22Rv1 (cell line): ENCODE measurements at regions not wholly inside any gene's neighbourhood (a gene's known extent, or its start where the extent isn't known, plus 50 kb on each side); places are given as distances from the start of the nearest gene placed in this dataset.

Experiments used
- H3K27ac ChIP-seq: fragments of 450-650 bp; 2 replicates; pipeline ENCODE4 v1.5.1; 2017
- CTCF ChIP-seq: fragments of 450-650 bp; IDR thresholded peaks from 2 replicates; pipeline ENCODE4 v1.5.1; 2017; ENCODE audit warnings: mild to moderate bottlenecking
- ZFX ChIP-seq: fragments of 450-650 bp; IDR thresholded peaks from 2 replicates; pipeline ENCODE4 v1.6.1; 2017; ENCODE audit warnings: antibody characterized with exemption, borderline replicate concordance

GRCh38 chrX:40316502-40316901, 218.7 kb upstream of the BCOR start:
- H3K27ac ChIP-seq: no peak overlapping the region
- TF ChIP-seq CTCF (no peak), ZFX (no peak)

GRCh38 chrX:40314070-40314469, 216.3 kb upstream of the BCOR start:
- H3K27ac ChIP-seq: no peak overlapping the region
- TF ChIP-seq CTCF: no peak

- TF ChIP-seq ZFX (no peak), CTCF (no peak)
- no peak overlapping the region for H3K27ac ChIP-seq
Measured at GRCh38 chrX:40313269-40313668, 215.5 kb upstream of the BCOR start.

GRCh38 chrX:40310447-40310846, 212.7 kb upstream of the BCOR start:
- TF ChIP-seq ZFX: no peak
- no peak for TF ChIP-seq CTCF
- no peak overlapping the region for H3K27ac ChIP-seq

GRCh38 chrX:40310016-40310415, 212.3 kb upstream of the BCOR start:
- TF ChIP-seq ZFX (no peak), CTCF (no peak)

GRCh38 chrX:40307871-40308270, 210.1 kb upstream of the BCOR start:
- H3K27ac ChIP-seq: no peak overlapping the region
- TF ChIP-seq ZFX (no peak), CTCF (no peak)

More at GRCh38 chrX:40310016-40310415, 212.3 kb upstream of the BCOR start:
- no peak overlapping the region for H3K27ac ChIP-seq

- H3K27ac ChIP-seq: no peak overlapping the region
- no peak for TF ChIP-seq CTCF
- no peak for TF ChIP-seq ZFX
Measured at GRCh38 chrX:40304115-40304514, 206.4 kb upstream of the BCOR start.
